ENCODE measurements at regions not wholly inside any gene's neighbourhood (a gene's known extent, or its start where the extent isn't known, plus 50 kb on each side); places are given as distances from the start of the nearest gene placed in this dataset.

- no peaks in the 10 kb centered on the region for H3K9me2 ChIP-seq (ENCODE audit: insufficient read depth, low read length)
- no peaks in the 10 kb centered on the region for H3F3A ChIP-seq (ENCODE audit: insufficient read depth, low read length, poor library complexity, severe bottlenecking)
- H3K27me3 ChIP-seq (ENCODE audit: insufficient read depth, low read depth, low read length): no peaks in the 10 kb centered on the region
- no peaks in the 10 kb centered on the region for H3K9me3 ChIP-seq (ENCODE audit: low read length)
- no peaks in the 10 kb centered on the region for H4K20me1 ChIP-seq (ENCODE audit: insufficient read depth)
- no peaks in the 10 kb centered on the region for H3K36me3 ChIP-seq (ENCODE audit: insufficient read depth, low read length)
- no peaks in the 10 kb centered on the region for H3K79me2 ChIP-seq (replicated peaks; ENCODE audit: insufficient read depth, low read length)
- no peak overlapping the region for H3K4me2 ChIP-seq (ENCODE audit: low read length)
- H2AFZ ChIP-seq (ENCODE audit: low read depth, low read length): no peak overlapping the region
- TF ChIP-seq REST (IDR thresholded peaks at IDR 0.05; ENCODE audit: borderline replicate concordance): no peak
- no peak for TF ChIP-seq EP300 (conservative IDR thresholded peaks at IDR 0.05; ENCODE audit: poor library complexity, severe bottlenecking)
- TF ChIP-seq SMC3 (conservative IDR thresholded peaks at IDR 0.05; ENCODE audit: poor library complexity): no peak
- TF ChIP-seq POLR2AphosphoS5 (IDR thresholded peaks at IDR 0.05): no peak
- TF ChIP-seq CTCF (IDR thresholded peaks at IDR 0.05; ENCODE audit: poor library complexity, severe bottlenecking): no peak
- TF ChIP-seq TAF1 (IDR thresholded peaks at IDR 0.05; ENCODE audit: low read depth): no peak
- TF ChIP-seq EZH2 (IDR thresholded peaks at IDR 0.05; ENCODE audit: borderline replicate concordance, insufficient read depth, low read length, poor library complexity, severe bottlenecking): no peak
- H3K27ac ChIP-seq (ENCODE audit: low read length): no peak overlapping the region
- H3K4me3 ChIP-seq (ENCODE audit: low read length): no peak overlapping the region
- no peak overlapping the region for H3K9ac ChIP-seq (ENCODE audit: low read length)
Measured at GRCh38 chr7:118085000-118085399, 99.0 kb upstream of the LSM8 start.

GRCh38 chr7:118087126-118087525 lies 96.8 kb upstream of the LSM8 start:
- no peak overlapping the region for H3K4me3 ChIP-seq (ENCODE audit: low read length)
- TF ChIP-seq REST (IDR thresholded peaks at IDR 0.05; ENCODE audit: borderline replicate concordance): no peak
- no peak for TF ChIP-seq TAF1 (IDR thresholded peaks at IDR 0.05; ENCODE audit: low read depth)
- TF ChIP-seq MXI1 (conservative IDR thresholded peaks at IDR 0.05; ENCODE audit: poor library complexity, severe bottlenecking): no peak
- no peak for TF ChIP-seq RAD21 (conservative IDR thresholded peaks at IDR 0.05)
- TF ChIP-seq SMC3 (conservative IDR thresholded peaks at IDR 0.05; ENCODE audit: poor library complexity): no peak
- no peak for TF ChIP-seq POLR2AphosphoS5 (IDR thresholded peaks at IDR 0.05)
- no peak for TF ChIP-seq EZH2 (IDR thresholded peaks at IDR 0.05; ENCODE audit: borderline replicate concordance, insufficient read depth, low read length, poor library complexity, severe bottlenecking)
- no peak for TF ChIP-seq EP300 (conservative IDR thresholded peaks at IDR 0.05; ENCODE audit: poor library complexity, severe bottlenecking)
- TF ChIP-seq CTCF (IDR thresholded peaks at IDR 0.05; ENCODE audit: poor library complexity, severe bottlenecking): no peak
- no peaks in the 10 kb centered on the region for H3K9me3 ChIP-seq (ENCODE audit: low read length)
- no peak overlapping the region for H3K27ac ChIP-seq (ENCODE audit: low read length)
- H3K9me2 ChIP-seq (ENCODE audit: insufficient read depth, low read length): no peaks in the 10 kb centered on the region
- H3K36me3 ChIP-seq (ENCODE audit: insufficient read depth, low read length): no peaks in the 10 kb centered on the region
- H3K79me2 ChIP-seq (replicated peaks; ENCODE audit: insufficient read depth, low read length): no peaks in the 10 kb centered on the region
- no peaks in the 10 kb centered on the region for H3K27me3 ChIP-seq (ENCODE audit: insufficient read depth, low read depth, low read length)
- no peaks in the 10 kb centered on the region for H4K20me1 ChIP-seq (ENCODE audit: insufficient read depth)
- no peaks in the 10 kb centered on the region for H3F3A ChIP-seq (ENCODE audit: insufficient read depth, low read length, poor library complexity, severe bottlenecking)
- H3K9ac ChIP-seq (ENCODE audit: low read length): no peak overlapping the region
- H3K4me2 ChIP-seq (ENCODE audit: low read length): no peak overlapping the region
- no peak overlapping the region for H2AFZ ChIP-seq (ENCODE audit: low read depth, low read length)

Measured in neural cell (in vitro differentiated cells).